ENCODE measurements at regions not wholly inside any gene's neighbourhood (a gene's known extent, or its start where the extent isn't known, plus 50 kb on each side); places are given as distances from the start of the nearest gene placed in this dataset.

- no peak for TF ChIP-seq CTCF (IDR thresholded peaks at IDR 0.05; ENCODE audit: low read depth, low read length, missing control alignments)
- H3K4me3 ChIP-seq (replicated peaks; ENCODE audit: low read depth, low read length) = no peak overlapping the region
- DNase-seq (ENCODE audit: extremely low read depth, low read depth) = no peak
These were observed 961.9 kb downstream of the TMEM121 start for GRCh38 chr14:106488291-106488690.

GRCh38 chr14:106489112-106489881, 962.9 kb downstream of the TMEM121 start:
- no peak for TF ChIP-seq CTCF (IDR thresholded peaks at IDR 0.05; ENCODE audit: low read depth, low read length, missing control alignments)
- DNase-seq (ENCODE audit: extremely low read depth, low read depth) = no peak
- no peak overlapping the region for H3K4me3 ChIP-seq (replicated peaks; ENCODE audit: low read depth, low read length)

DNA sequence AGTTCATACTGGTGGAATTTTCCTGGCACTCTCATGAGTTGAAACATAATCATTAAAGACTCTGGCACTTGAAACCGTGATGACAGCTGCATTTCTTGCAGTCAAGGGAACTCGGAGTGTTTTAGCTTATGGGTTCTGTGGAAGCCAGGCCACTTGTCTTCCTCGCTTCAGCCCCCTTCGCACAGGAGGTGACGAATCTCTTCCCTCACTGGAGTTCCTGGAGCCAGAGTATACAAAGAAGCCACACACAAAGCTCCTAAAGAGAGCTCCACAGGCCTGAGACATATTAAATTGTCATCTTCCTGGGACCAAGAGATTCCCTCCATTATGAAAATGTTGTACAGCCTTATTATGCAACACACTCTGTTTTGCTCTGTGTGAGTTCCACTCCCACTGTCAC, 964.1 kb downstream of the TMEM121 start:
- no peak overlapping the region for H3K4me3 ChIP-seq (replicated peaks; ENCODE audit: low read depth, low read length)
- no peak for DNase-seq (ENCODE audit: extremely low read depth, low read depth)
- no peak for TF ChIP-seq CTCF (IDR thresholded peaks at IDR 0.05; ENCODE audit: low read depth, low read length, missing control alignments)

DNA sequence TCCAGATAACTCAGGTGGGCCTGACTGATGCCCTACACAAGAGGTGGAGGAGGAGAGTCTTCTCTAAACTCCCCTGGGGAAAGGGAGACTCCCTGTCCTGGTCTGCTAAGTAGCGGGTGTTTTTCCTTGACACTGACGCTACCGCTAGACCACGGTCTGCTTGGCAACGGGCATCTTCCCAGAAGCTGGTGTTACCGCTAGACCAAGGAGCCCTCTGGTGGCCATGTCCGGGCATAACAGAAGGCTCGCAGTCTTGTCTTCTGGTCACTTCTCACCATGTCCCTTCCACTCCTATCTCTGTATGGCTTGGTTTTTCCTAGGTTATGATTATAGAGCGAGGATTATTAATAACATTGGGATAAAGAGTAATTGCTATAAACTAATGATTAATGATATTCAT, 965.5 kb downstream of the TMEM121 start:
- H3K4me3 ChIP-seq (replicated peaks; ENCODE audit: low read depth, low read length) = no peak overlapping the region
- DNase-seq (ENCODE audit: extremely low read depth, low read depth) = no peak
- TF ChIP-seq CTCF (IDR thresholded peaks at IDR 0.05; ENCODE audit: low read depth, low read length, missing control alignments) = peak; percentile 34

GRCh38 chr14:106493962-106494823, 967.8 kb downstream of the TMEM121 start:
- TF ChIP-seq CTCF (IDR thresholded peaks at IDR 0.05; ENCODE audit: low read depth, low read length, missing control alignments) = no peak
- H3K4me3 ChIP-seq (replicated peaks; ENCODE audit: low read depth, low read length) = no peak overlapping the region
- DNase-seq (ENCODE audit: extremely low read depth, low read depth) = no peak

GRCh38 chr14:106500571-106500970, 974.2 kb downstream of the TMEM121 start:
- no peak for DNase-seq (ENCODE audit: extremely low read depth, low read depth)
- H3K4me3 ChIP-seq (replicated peaks; ENCODE audit: low read depth, low read length) = no peak overlapping the region
- no peak for TF ChIP-seq CTCF (IDR thresholded peaks at IDR 0.05; ENCODE audit: low read depth, low read length, missing control alignments)

All from HFF-Myc (cell line).